Testis (tissue), 2 donors: ENCODE measurements at regions not wholly inside any gene's neighbourhood (a gene's known extent, or its start where the extent isn't known, plus 50 kb on each side); places are given as distances from the start of the nearest gene placed in this dataset.
"Not testable (repeated sequence)": the region's sequence is repeated elsewhere in the genome, so short reads cannot be mapped to it uniquely, and the experiment has no call there.

Experiments used
- CTCF ChIP-seq, 3 experiments: fragments of 450-650 bp in 2 of 3; fragments of 200-600 bp in 1 of 3; sonication (generic) in 1 of 3; IDR thresholded peaks; one replicate each; pipeline ENCODE4 v1.5.1; 2016 to 2019; ENCODE audit warnings: antibody characterized with exemption in 3 of 3, mild to moderate bottlenecking in 2 of 3, moderate library complexity in 1 of 3
- POLR2A ChIP-seq: fragments of 450-650 bp; IDR thresholded peaks from one replicate; pipeline ENCODE4 v1.6.1; 2017; ENCODE audit warnings: antibody characterized with exemption, mild to moderate bottlenecking, moderate library complexity

DNA sequence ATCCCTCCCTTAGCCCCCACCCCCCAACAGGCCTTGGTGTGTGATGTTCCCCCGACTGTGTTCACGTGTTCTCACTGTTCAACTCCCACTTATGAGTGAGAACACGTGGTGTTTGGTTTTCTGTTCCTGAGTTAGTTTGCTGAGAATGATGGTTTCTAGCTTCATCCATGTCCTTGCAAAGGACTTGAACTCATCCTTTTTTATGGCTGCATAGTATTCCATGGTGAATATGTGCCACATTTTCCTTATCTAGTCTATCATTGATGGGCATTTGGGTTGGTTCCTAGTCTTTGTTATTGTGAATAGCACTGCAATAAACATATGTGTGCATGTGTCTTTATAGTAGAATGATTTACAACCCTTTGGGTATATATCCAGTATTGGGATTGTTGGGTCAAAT lies 330.4 kb downstream of the OMA1 start:
- TF ChIP-seq POLR2A; CTCF (IDR thresholded peaks at IDR 0.05): not testable (repeated sequence)
